ENCODE measurements at regions not wholly inside any gene's neighbourhood (a gene's known extent, or its start where the extent isn't known, plus 50 kb on each side); places are given as distances from the start of the nearest gene placed in this dataset.

GRCh38 chr19:46945694-46946489, 73.7 kb upstream of the NPAS1 start:
- DNase-seq, result no peak

GRCh38 chr19:46946611-46947238, 72.9 kb upstream of the NPAS1 start:
- no peak for DNase-seq

- DNase-seq, result no peak
Observed at GRCh38 chr19:46947866-46948265, 71.8 kb upstream of the NPAS1 start.

- no peak for DNase-seq
Observed at GRCh38 chr19:46950526-46951170, 69.0 kb upstream of the NPAS1 start.

GRCh38 chr19:46951171-46951986, 68.3 kb upstream of the NPAS1 start:
- DNase-seq, result no peak

- DNase-seq, result no peak
Observed at GRCh38 chr19:46952874-46953273, 66.8 kb upstream of the NPAS1 start.

GRCh38 chr19:46953955-46954501, 65.6 kb upstream of the NPAS1 start:
- DNase-seq, result no peak

- DNase-seq, result no peak
Observed at GRCh38 chr19:46954502-46954992, 65.1 kb upstream of the NPAS1 start.

- no peak for DNase-seq
Observed at GRCh38 chr19:46954993-46955812, 64.4 kb upstream of the NPAS1 start.

GRCh38 chr19:46955813-46956371, 63.7 kb upstream of the NPAS1 start:
- DNase-seq, result no peak

- DNase-seq, result no peak
Observed at GRCh38 chr19:46958532-46958931, 61.1 kb upstream of the NPAS1 start.

GRCh38 chr19:46959894-46960556, 59.6 kb upstream of the NPAS1 start:
- DNase-seq, result no peak

- no peak for DNase-seq
Observed at GRCh38 chr19:46962030-46962570, 57.5 kb upstream of the NPAS1 start.

- no peak for DNase-seq
Observed at GRCh38 chr19:46963093-46963734, 56.4 kb upstream of the NPAS1 start.

- DNase-seq, result no peak
Observed at GRCh38 chr19:46967578-46968032, 52.0 kb upstream of the NPAS1 start.

All from NCI-H2171 (cell line).